Neural progenitor cell (in vitro differentiated cells): ENCODE measurements at regions not wholly inside any gene's neighbourhood (a gene's known extent, or its start where the extent isn't known, plus 50 kb on each side); places are given as distances from the start of the nearest gene placed in this dataset.

Experiments
- DNase-seq: peaks from one replicate; pipeline ENCODE4 v3.0.0-alpha.2; 2016; ENCODE audit warnings: low spot score
- H2AFZ ChIP-seq: fragments of 200-600 bp; sonication (generic); replicated peaks from 2 replicates; pipeline ENCODE4 v1.6.1; 2016; ENCODE audit warnings: antibody characterized with exemption
- H3F3A ChIP-seq: fragments of 200-600 bp; sonication (generic); 2 replicates; pipeline ENCODE4 v1.6.1; 2016; ENCODE audit warnings: antibody characterized with exemption, low read depth
- H3K27ac ChIP-seq: fragments of 200-600 bp; sonication (generic); 2 replicates; pipeline ENCODE4 v1.5.1; 2016; ENCODE audit warnings: mild to moderate bottlenecking
- H3K27me3 ChIP-seq: fragments of 200-600 bp; sonication (generic); 2 replicates; pipeline ENCODE4 v1.6.1; 2016; ENCODE audit warnings: mild to moderate bottlenecking, moderate library complexity
- H3K36me3 ChIP-seq: fragments of 200-600 bp; sonication (generic); 2 replicates; pipeline ENCODE4 v1.5.1; 2016
- H3K4me1 ChIP-seq: fragments of 200-600 bp; sonication (generic); 2 replicates; pipeline ENCODE4 v1.6.1; 2016; ENCODE audit warnings: mixed run types
- H3K4me2 ChIP-seq: fragments of 200-600 bp; sonication (generic); 2 replicates; pipeline ENCODE4 v1.6.1; 2016
- H3K4me3 ChIP-seq: fragments of 200-600 bp; sonication (generic); 2 replicates; pipeline ENCODE4 v1.5.1; 2016
- H3K79me2 ChIP-seq: fragments of 200-600 bp; sonication (generic); 2 replicates; pipeline ENCODE4 v1.6.1; 2016; ENCODE audit warnings: low read depth
- H3K9ac ChIP-seq: fragments of 200-600 bp; sonication (generic); 2 replicates; pipeline ENCODE4 v1.6.1; 2016
- H3K9me3 ChIP-seq: fragments of 200-600 bp; sonication (generic); 2 replicates; pipeline ENCODE4 v1.5.1; 2016; ENCODE audit warnings: low read depth
- H4K20me1 ChIP-seq: fragments of 200-600 bp; sonication (generic); 2 replicates; pipeline ENCODE4 v1.6.1; 2016; ENCODE audit warnings: low read depth
- H3K27ac Mint-ChIP-seq: 3 replicates; pipeline ENCODE4 v1.8.0; 2021; ENCODE audit warnings: mixed read lengths
- H3K27me3 Mint-ChIP-seq: 2 replicates; pipeline ENCODE4 v1.8.0; 2022; ENCODE audit warnings: low read depth, mild to moderate bottlenecking, inconsistent platforms, moderate library complexity, mixed read lengths; ENCODE audit not compliant: insufficient read depth
- H3K36me3 Mint-ChIP-seq: 3 replicates; pipeline ENCODE4 v1.8.0; 2021; ENCODE audit warnings: mixed read lengths
- H3K4me1 Mint-ChIP-seq: 3 replicates; pipeline ENCODE4 v1.8.0; 2021; ENCODE audit warnings: mixed read lengths
- H3K4me3 Mint-ChIP-seq: 3 replicates; pipeline ENCODE4 v1.8.0; 2021; ENCODE audit warnings: mild to moderate bottlenecking, moderate library complexity, mixed read lengths
- H3K9me3 Mint-ChIP-seq: 3 replicates; pipeline ENCODE4 v1.8.0; 2020; ENCODE audit warnings: mixed read lengths
- CTCF ChIP-seq: fragments of 200-600 bp; sonication (generic); IDR thresholded peaks from 2 replicates; pipeline ENCODE4 v1.5.1; 2017; ENCODE audit warnings: antibody characterized with exemption, mild to moderate bottlenecking
- EZH2 ChIP-seq: fragments of 200-600 bp; sonication (generic); IDR thresholded peaks from 2 replicates; pipeline ENCODE4 v1.6.1; 2017; ENCODE audit warnings: antibody characterized with exemption, mild to moderate bottlenecking, moderate library complexity
- EZH2phosphoT487 ChIP-seq: fragments of 200-600 bp; sonication (generic); IDR thresholded peaks from 2 replicates; pipeline ENCODE4 v1.6.1; 2017; ENCODE audit warnings: antibody characterized with exemption

GRCh38 chr4:170940043-170940724, 850.4 kb upstream of the AADAT start:
- no peaks in the 10 kb centered on the region for H3K4me1 ChIP-seq
- no peak overlapping the region for H3K4me3 ChIP-seq
- no peak overlapping the region for H3K4me2 ChIP-seq
- H3K27me3 ChIP-seq, result no peaks in the 10 kb centered on the region
- no peaks in the 10 kb centered on the region for H4K20me1 ChIP-seq
- no peak overlapping the region for H2AFZ ChIP-seq
- H3K36me3 Mint-ChIP-seq, result no peaks in the 10 kb centered on the region
- no peaks in the 10 kb centered on the region for H3F3A ChIP-seq
- peaks cover 6% of the 10 kb centered on the region for H3K27me3 Mint-ChIP-seq
- no peak for TF ChIP-seq EZH2phosphoT487
- TF ChIP-seq EZH2, result no peak
- TF ChIP-seq CTCF, result no peak
- H3K36me3 ChIP-seq, result no peaks in the 10 kb centered on the region
- no peaks in the 10 kb centered on the region for H3K79me2 ChIP-seq
- H3K4me1 Mint-ChIP-seq, result no peaks in the 10 kb centered on the region
- H3K9me3 Mint-ChIP-seq, result peaks cover 9% of the 10 kb centered on the region
- H3K27ac Mint-ChIP-seq, result no peak overlapping the region
- H3K9ac ChIP-seq, result no peak overlapping the region
- H3K9me3 ChIP-seq, result no peaks in the 10 kb centered on the region
- no peak for DNase-seq
- no peak overlapping the region for H3K4me3 Mint-ChIP-seq
- no peak overlapping the region for H3K27ac ChIP-seq

DNA sequence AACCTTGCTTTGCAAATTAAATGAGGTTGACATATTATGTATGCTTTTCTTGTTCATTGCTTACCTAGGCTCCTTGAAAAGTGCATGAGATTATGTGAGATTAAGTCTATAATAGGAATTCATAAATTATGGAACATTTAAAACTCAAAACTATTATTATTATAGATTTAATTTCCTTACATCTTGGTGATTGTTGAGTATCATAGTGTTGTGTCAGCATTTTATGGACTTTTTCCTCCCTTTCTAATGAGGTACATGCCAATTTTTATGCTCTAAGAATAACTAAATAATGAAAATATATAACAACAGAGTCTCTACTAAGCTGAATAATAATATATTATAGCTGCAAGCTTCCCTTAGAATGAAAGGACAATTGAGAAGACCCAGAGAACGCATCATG, 848.8 kb upstream of the AADAT start:
- Histone ChIP-seq H3K27me3 (no peaks in the 10 kb centered on the region), H3K4me1 (no peaks in the 10 kb centered on the region), H3K4me3 (no peak overlapping the region), H3K4me2 (no peak overlapping the region), H3K9ac (no peak overlapping the region), H3K9me3 (no peaks in the 10 kb centered on the region), H3F3A (no peaks in the 10 kb centered on the region), H4K20me1 (no peaks in the 10 kb centered on the region), H3K36me3 (no peaks in the 10 kb centered on the region), H2AFZ (no peak overlapping the region), H3K27ac (no peak overlapping the region), H3K79me2 (no peaks in the 10 kb centered on the region)
- DNase-seq, result no peak
- Mint-ChIP-seq H3K27ac (no peak overlapping the region), H3K4me1 (no peaks in the 10 kb centered on the region), H3K9me3 (peaks cover 9% of the 10 kb centered on the region), H3K4me3 (no peak overlapping the region), H3K27me3 (peaks cover 6% of the 10 kb centered on the region), H3K36me3 (no peaks in the 10 kb centered on the region)
- TF ChIP-seq EZH2, result no peak
- TF ChIP-seq EZH2phosphoT487, result no peak
- no peak for TF ChIP-seq CTCF

GRCh38 chr4:170931321-170931720, 841.6 kb upstream of the AADAT start:
- no peak overlapping the region for H3K4me2 ChIP-seq
- H3K36me3 Mint-ChIP-seq, result no peaks in the 10 kb centered on the region

More at GRCh38 chr4:170931321-170931720, 841.6 kb upstream of the AADAT start:
- Histone ChIP-seq H2AFZ (no peak overlapping the region), H3K9me3 (no peaks in the 10 kb centered on the region), H3K9ac (no peak overlapping the region), H3K4me3 (no peak overlapping the region), H3K27ac (no peak overlapping the region), H3K4me1 (no peaks in the 10 kb centered on the region), H3K36me3 (no peaks in the 10 kb centered on the region), H3K27me3 (no peaks in the 10 kb centered on the region), H4K20me1 (no peaks in the 10 kb centered on the region), H3K79me2 (no peaks in the 10 kb centered on the region), H3F3A (no peaks in the 10 kb centered on the region)
- H3K27ac Mint-ChIP-seq, result no peak overlapping the region
- H3K4me3 Mint-ChIP-seq, result no peak overlapping the region
- H3K9me3 Mint-ChIP-seq, result no peaks in the 10 kb centered on the region
- no peaks in the 10 kb centered on the region for H3K4me1 Mint-ChIP-seq
- no peak for DNase-seq
- no peaks in the 10 kb centered on the region for H3K27me3 Mint-ChIP-seq
- TF ChIP-seq CTCF (no peak), EZH2 (no peak), EZH2phosphoT487 (no peak)
